ENCODE measurements at regions not wholly inside any gene's neighbourhood (a gene's known extent, or its start where the extent isn't known, plus 50 kb on each side); places are given as distances from the start of the nearest gene placed in this dataset.

GRCh38 chr5:171607863-171608262 lies 177.8 kb upstream of the SMIM23 start:
- DNase-seq: no peak

GRCh38 chr5:171609806-171610452 lies 175.7 kb upstream of the SMIM23 start:
- DNase-seq: peak; percentile 16

- peak; percentile 12 for DNase-seq
Measured at GRCh38 chr5:171610686-171611085, 174.9 kb upstream of the SMIM23 start.

GRCh38 chr5:171612749-171613148 lies 172.9 kb upstream of the SMIM23 start:
- DNase-seq: peak; percentile 34

GRCh38 chr5:171614511-171614910 lies 171.1 kb upstream of the SMIM23 start:
- DNase-seq: peak; percentile 36

- DNase-seq: peak; percentile 87
Measured at GRCh38 chr5:171614971-171615653, 170.5 kb upstream of the SMIM23 start.

GRCh38 chr5:171615705-171616640 lies 169.6 kb upstream of the SMIM23 start:
- DNase-seq: peak; percentile 65

GRCh38 chr5:171617266-171617665 lies 168.4 kb upstream of the SMIM23 start:
- DNase-seq: peak; percentile 35

GRCh38 chr5:171617817-171618591 lies 167.6 kb upstream of the SMIM23 start:
- peak; percentile 62 for DNase-seq

GRCh38 chr5:171619196-171619595 lies 166.4 kb upstream of the SMIM23 start:
- DNase-seq: peak; percentile 46

- DNase-seq: peak; percentile 8
Measured at GRCh38 chr5:171619744-171620143, 165.9 kb upstream of the SMIM23 start.

- peak; percentile 50 for DNase-seq
Measured at GRCh38 chr5:171622010-171622409, 163.6 kb upstream of the SMIM23 start.

- DNase-seq: no peak
Measured at GRCh38 chr5:171623107-171623506, 162.5 kb upstream of the SMIM23 start.

- DNase-seq: peak; percentile 95
Measured at GRCh38 chr5:171623551-171624097, 162.0 kb upstream of the SMIM23 start.

GRCh38 chr5:171624396-171624795 lies 161.2 kb upstream of the SMIM23 start:
- peak; percentile 78 for DNase-seq

- peak; percentile 41 for DNase-seq
Measured at GRCh38 chr5:171625646-171626045, 160.0 kb upstream of the SMIM23 start.

- peak; percentile 37 for DNase-seq
Measured at GRCh38 chr5:171627936-171628632, 157.5 kb upstream of the SMIM23 start.

- DNase-seq: peak; percentile 54
Measured at GRCh38 chr5:171628633-171628974, 157.0 kb upstream of the SMIM23 start.

GRCh38 chr5:171629221-171629620 lies 156.4 kb upstream of the SMIM23 start:
- peak; percentile 45 for DNase-seq

- DNase-seq: peak; percentile 90
Measured at GRCh38 chr5:171629628-171630349, 155.8 kb upstream of the SMIM23 start.
